Ishikawa (cell line): ENCODE measurements at regions not wholly inside any gene's neighbourhood (a gene's known extent, or its start where the extent isn't known, plus 50 kb on each side); places are given as distances from the start of the nearest gene placed in this dataset.

Experiments
- EGR1 ChIP-seq: IDR thresholded peaks from 2 replicates; pipeline ENCODE4 v1.6.1; 2012
- EP300 ChIP-seq: IDR thresholded peaks from 2 replicates; pipeline ENCODE4 v1.6.1; 2012; ENCODE audit warnings: borderline replicate concordance
- NFIC ChIP-seq: IDR thresholded peaks from 2 replicates; pipeline ENCODE4 v1.6.1; 2012
- RAD21 ChIP-seq: IDR thresholded peaks from 2 replicates; pipeline ENCODE4 v1.6.1; 2012; ENCODE audit warnings: low read depth
- REST ChIP-seq: IDR thresholded peaks from 2 replicates; pipeline ENCODE4 v1.6.1; 2012; ENCODE audit warnings: low read depth, mild to moderate bottlenecking
- TAF1 ChIP-seq: IDR thresholded peaks from 2 replicates; pipeline ENCODE4 v1.6.1; 2012; ENCODE audit warnings: low read depth, mild to moderate bottlenecking
- TCF12 ChIP-seq: IDR thresholded peaks from 2 replicates; pipeline ENCODE4 v1.6.1; 2012; ENCODE audit warnings: low read depth
- YY1 ChIP-seq: IDR thresholded peaks from 2 replicates; pipeline ENCODE4 v1.6.1; 2012; ENCODE audit warnings: low read depth

- TF ChIP-seq EP300 (no peak), EGR1 (no peak), YY1 (no peak), TAF1 (no peak), TCF12 (no peak), REST (no peak), NFIC (no peak), RAD21 (no peak)
Measured at GRCh38 chr2:142347751-142348150, 216.9 kb upstream of the LRP1B start.
